GM21423 (cell line): ENCODE measurements at regions not wholly inside any gene's neighbourhood (a gene's known extent, or its start where the extent isn't known, plus 50 kb on each side); places are given as distances from the start of the nearest gene placed in this dataset.
A peak's percentile ranks its signal among the peaks of the same experiment; 100 is the strongest.
"Not testable (repeated sequence)": the region's sequence is repeated elsewhere in the genome, so short reads cannot be mapped to it uniquely, and the experiment has no call there.

Experiments
- ATAC-seq: cut with Tn5 transposase; IDR thresholded peaks from one replicate; pipeline ENCODE4 v1.9.1; 2021; ENCODE audit warnings: mild to moderate bottlenecking, moderate library complexity; ENCODE audit not compliant: unreplicated experiment

DNA sequence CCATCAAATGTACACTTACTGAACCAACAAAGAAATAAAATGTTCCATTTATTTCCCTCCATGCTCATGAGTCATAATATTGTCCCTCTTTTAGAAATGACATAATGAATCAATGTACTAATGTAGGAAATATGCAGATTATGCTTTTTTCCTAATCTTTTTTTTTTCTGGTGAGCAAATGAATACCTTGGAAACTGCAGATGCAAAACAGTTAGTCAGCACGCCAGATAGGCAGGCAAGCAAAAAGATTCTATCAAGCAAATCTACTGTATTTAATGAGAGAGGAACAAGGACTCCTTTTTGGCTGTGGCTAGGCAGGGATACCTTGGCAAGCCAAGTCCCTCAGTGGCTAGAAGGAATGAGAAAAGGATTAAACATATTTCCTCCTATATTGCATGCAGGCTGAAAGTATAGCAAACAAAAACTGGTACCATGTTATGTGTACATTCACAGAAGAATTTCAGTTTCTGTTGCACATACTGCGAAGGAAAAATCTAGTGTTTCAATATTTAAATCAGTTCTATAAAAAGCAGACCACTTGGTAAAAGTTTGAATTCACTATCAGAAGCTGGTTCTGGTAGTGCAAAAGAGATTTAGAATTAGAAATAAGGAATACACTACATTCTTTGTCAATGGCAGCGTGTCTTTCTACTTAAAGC, 605.4 kb downstream of the TLE1 start:
- no peak for ATAC-seq

DNA sequence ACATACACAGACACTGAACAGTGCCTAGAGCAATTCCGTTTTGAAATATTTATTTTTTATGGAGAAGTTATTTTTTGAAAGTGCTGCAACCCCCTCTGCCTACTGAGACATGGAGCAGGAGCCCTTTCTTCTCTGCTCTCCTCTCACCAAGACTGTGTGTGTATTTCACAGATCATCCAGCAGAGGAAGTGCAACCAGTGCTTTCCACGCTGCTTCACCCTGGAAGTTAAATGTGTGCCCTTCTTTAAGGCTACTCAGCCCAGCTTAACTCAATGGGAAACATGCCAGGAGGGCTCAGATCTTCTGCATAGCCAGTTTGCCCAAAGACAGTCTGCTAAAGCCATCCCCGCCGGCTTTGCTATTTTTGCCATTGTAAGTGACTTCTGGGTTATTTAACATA, 606.3 kb downstream of the TLE1 start:
- no peak for ATAC-seq

DNA sequence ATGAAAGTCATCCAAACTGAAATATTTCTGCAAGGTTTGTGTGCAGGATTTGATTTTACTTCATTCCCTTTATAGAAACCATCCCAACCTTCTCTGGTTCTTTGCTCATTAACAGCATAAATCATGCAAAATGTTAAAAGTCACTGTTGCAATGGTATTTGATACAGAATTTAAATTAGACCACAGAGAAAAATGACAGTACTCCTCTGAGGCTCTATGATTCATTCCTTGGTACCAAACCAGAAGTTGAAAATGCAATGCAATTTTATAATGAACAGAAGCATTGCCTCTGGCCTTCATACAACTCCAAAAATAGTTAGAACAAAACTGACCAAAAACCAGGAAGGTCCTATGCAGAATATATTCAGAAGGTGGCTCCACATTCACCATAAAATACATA, 607.1 kb downstream of the TLE1 start:
- no peak for ATAC-seq

DNA sequence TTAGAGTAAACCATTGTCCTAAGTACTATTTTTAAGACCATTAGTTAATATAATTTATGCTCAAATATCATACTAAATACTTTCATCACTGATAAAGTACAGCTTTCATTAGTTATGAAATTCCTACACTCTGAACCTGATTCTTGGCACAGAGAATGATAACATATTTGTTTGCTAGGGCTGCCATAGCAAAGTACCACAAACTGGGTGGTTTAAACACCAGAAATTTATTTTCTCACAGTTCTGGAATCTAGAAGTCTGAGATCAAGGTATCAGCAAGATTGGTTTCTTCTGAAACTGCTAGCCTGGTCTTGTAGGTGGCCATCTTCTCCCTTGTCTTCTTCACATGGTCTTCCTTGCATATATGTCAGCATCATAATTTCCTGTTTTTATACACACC, 608.4 kb downstream of the TLE1 start:
- no peak for ATAC-seq

DNA sequence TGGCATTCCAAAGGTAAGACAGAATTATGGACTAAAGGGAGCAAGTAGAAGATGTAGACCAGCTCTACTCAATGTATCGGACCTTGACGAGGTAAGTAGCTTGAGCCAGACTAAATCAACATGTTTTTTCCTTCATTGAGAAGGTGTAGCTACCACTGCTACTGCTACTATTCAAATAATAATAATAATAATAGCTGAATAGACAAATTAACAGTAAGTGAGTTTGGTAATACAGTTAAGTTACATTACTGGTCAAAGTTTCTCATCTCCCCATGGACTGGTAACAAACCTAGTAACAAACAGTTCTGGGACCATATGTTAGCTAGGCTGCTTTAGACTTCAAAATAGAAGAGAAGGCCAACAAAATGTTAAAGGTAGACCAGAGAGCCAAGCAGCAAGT, 609.2 kb downstream of the TLE1 start:
- no peak for ATAC-seq

DNA sequence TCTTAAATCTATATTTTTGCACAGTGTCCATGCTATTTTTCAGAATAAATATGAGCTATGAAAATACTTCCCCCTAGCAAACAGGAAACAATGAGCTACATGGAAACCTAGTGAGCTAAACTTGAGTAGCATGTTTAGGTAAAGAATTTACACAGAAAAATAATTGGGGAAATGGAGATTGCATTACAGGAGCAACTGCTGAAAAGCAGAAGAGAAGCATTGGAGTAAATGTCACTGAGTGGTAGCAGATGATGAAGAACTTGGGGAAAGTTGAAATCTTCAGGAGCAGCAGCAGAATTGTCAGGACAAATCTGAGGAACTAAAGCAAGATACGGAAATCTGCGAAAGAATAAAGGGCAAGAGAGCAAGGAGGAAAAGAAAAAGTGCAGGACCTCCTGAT, 610.3 kb downstream of the TLE1 start:
- ATAC-seq, result no peak

DNA sequence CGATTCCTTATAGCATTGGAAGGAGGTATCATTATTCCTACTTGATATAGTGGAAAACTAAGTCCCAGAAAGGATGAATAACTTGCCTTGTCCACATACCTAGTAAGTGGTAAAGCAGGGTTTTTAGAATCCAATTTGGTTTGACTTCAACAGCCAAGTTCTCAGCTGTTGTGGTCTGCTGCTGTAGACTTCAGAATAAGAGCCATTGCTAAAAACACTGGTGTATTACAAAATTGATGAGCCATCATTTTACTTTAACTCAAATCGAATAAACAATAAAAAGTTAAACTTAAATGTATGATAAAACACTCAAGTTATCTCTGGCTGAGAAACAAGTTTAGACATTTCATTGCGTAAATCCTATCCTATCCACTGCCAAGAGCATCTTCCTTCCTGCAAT, 610.8 kb downstream of the TLE1 start:
- no peak for ATAC-seq

DNA sequence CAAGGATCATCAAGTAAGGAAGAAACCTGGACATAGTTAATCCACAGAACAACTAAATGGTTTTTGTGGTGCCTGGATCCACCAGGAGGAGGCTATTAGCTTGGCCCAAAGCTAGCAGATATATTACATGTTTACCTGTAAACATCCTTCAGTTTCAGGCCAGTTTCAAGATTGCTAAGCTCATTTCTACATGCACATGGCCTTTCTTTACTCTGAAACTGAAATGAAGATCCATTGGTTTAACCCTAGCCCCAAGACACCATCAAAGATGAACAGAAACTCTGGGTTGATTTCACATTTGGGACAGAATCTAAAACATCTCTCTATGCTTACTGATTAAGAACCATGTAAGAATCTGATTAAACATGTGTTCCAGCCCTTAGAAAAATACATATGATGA, 611.8 kb downstream of the TLE1 start:
- peak; percentile 77 for ATAC-seq

DNA sequence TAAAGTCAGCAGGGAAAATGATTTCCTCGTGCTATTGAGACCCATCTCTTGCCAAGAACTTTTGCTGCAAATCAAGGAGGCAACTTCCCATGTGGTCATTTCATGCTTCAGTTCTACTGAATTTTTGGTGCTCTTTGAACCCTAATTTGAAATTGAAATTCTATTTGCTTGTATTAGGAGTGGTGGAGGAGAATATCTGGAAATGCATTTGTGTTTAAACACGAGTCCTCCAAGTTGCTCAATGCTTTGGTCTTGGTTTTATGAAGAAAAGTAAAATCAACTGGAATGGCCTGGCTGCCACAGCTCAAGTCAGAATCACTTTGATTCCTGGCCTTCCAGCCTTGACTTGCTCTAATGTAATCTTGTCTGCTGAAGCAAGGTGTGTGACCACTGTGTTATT, 613.2 kb downstream of the TLE1 start:
- ATAC-seq, result no peak

DNA sequence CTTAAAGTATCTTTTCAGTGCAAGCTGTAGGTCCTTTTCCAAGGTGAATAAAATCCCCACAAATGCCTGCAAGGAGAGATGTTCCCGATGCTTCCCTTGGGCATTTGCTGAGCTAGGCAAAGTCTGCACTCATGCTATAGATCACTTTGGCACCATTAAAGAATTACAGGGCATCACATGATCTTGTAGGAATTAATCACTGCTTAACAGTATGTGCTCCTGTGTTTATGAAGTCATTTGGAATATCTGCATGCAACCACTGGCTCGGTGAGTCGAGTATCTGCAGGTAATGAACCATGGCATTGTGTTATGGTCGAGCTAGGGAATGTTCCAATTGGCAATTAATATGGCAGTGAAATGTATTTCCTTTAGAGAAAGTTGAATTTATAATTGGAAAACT, 615.1 kb downstream of the TLE1 start:
- ATAC-seq, result no peak

DNA sequence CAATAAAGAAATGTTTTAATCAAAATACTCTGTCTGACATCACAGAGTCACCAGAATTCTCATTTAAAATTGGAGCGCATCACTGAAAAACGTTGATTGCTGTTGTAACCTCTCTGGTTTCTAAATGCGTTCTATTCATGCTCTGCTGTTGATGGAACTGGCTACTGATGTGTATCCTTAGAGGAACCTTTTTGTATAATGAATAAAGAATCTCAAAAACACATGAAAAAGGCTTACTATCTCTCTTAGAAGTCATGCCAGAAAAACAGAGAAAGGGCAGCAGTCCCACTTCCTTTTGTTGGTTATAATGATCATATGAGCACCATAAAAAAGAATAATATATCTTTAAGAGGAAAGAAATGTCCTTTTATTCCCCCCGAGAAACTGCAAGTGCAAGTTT, 615.5 kb downstream of the TLE1 start:
- ATAC-seq, result no peak

DNA sequence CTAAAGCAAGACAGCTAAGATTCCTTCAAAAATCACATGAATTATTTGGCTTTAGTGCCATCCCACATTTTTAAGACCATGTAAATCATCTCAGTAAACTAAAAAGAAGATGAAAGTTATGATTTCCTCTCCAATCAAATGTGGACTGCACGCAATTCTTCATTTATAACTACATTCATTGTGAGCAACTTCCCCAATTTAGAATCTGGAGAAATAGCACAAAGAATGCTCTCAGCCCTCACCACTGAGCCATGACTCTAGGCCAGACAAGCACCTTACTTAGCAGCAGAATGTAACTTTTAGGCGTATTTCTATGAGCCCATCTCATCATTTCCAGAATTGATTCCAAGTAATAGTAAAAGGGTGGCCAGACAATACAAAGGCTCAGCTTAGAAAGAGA, 616.6 kb downstream of the TLE1 start:
- no peak for ATAC-seq

DNA sequence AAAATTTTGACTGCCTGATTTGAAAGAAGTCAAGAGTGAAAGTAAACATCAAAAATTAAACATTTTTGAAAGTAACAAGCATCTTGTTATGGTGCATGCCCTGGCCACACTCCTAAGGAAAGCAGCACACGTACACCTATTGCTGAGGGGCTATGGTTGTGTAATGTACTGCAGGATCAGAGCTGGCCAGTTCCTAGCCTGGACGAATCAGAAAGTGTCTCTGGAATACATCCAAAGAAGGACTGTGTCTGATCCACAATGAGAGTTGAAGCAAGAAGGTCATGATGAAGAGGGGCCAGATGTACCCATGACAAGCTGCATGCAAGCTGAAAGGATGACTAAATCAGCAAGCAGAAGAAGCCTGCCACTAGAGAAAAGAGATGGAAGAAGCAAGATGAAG, 618.2 kb downstream of the TLE1 start:
- ATAC-seq, result no peak

DNA sequence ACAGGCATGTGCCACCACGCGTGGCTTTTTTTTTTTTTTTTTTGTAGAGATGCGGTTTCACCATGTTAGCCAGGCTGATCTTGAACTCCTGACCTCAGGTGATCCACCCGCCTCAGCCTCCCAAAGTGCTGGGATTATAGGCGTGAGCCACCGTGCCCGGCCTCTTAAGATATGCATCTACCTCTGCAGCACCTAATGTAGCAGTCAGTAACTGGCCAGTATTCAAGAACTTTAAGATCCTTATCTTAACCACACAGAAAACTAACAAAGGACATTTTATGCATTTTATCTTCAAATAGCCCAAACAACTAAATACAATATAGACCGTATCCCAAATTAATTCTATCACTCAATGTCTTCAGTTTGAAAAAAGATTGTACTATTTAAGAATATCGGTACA, 618.7 kb downstream of the TLE1 start:
- no peak for ATAC-seq

DNA sequence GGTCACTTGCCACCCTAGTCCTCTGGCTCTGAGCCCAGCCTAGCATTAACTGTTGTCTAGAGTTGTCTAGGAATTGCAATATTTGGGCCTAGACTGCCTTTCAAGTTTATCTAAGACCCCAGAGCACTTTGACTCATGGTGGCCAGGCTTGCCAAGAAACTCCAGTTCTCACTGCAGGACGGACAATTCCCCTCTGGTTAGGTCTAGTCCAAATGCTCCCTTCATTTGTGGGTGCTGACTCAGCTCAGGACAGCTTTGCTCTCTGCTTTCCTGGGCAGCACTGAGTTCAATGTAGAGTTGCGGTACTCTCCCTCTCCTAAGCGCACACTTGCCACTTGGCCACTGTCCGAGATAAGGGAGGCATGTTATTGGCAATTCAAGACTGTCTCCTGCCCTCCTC, 619.4 kb downstream of the TLE1 start:
- no peak for ATAC-seq

DNA sequence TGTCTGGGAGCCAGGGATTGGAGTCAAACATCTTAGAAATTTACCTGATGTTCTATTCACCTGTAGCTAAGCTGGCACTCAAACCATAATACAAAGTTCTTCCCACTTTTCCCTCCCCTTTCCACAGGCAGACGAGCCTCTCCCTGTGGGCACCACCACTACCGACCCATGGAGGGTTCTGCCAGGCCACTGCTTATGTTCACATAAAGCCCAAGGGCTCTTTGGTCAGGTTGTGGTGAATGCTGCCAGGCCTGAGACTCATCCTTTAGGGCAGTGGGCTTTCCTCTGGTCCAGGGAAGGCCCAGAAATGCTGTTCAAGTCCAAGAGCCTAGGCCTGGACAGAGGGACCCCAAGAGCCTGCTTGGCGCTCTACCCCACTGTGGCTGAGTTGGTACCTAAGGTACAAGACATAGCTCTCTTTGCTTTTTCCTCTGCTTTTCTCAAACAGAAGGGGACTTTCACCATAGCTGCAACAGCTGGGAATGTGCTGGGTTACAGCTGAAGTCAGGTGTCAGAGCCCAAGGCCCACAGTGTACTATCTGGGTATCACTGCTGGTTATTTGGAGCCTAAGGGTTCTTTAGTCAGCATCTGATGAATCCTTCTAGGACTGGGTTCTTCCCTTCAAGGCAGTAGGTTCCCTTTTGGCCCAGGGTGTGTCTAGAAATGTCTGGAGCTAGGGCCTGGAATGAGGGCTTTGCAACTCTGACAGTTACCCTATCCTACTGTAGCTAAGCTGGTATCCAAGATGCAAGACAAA, 620.1 kb downstream of the TLE1 start:
- ATAC-seq, result no peak

DNA sequence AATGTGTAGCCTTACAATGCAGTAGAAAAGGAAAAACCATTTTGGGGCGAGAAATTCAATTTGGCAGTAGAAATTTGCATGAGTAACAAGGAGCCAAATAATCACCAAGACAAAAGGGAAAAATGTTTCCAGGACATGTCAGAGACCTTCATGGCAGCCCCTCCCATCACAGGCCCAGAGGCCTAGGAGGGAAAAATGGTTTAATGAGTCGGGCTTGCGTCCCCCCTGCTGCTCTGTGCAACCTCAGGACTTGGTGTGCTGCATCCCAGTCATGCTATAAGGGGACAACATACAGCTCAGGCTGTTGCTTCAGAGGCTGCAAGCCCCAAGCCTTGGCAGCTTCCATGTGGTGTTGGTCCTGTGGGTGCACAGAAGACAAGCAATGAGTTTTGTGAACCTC, 626.4 kb downstream of the TLE1 start:
- not testable (repeated sequence) for ATAC-seq

DNA sequence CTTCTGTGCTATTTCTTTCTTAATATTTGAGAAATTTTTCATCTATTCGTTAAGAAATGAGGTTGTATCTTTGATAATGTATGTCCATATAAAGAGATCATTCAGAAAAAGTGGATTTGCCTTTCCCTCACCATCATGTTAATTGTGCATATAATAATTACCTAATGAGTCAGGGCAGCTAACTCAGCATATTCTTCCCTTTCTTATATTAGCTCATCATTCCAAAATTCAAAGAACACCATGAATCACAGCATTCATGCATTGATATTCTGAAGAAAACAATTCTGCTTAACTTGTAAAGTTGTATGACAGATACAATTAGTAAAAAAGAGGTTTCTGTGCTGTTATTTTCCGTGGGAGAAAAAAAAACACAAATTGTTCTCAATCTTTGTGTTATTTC, 630.6 kb downstream of the TLE1 start:
- ATAC-seq, result no peak

DNA sequence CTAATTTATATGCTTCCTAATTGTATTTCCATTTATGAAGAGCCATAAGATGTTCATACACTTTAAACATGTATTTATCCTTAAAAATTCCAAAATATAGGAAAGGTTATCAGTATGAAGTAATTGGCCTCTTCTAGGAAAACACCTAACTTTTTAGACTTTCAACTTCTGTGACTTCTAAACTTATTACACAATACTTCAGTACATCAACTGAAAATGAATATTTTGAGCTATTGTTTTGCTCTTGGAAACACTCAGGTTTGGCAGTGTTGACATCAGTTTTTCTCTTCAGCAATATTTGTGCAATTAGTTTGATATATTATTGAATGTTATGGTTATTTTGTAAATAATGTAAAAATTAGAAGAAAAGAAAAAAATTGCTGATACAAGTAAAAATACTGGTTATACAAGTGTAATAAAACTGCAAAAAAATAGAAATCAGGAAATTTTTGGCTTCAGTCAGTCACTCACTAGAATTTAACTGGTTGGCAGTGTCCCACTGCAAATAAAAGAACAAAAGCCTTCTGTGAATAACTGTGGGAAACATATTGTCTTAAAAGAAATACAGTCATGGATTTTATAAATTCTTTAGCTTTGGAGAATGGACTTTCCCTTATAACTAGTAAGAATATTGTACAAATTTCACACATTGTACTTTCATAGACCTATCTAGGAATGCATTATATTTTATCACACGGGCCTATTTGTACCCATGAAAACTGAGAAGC, 635.9 kb downstream of the TLE1 start:
- no peak for ATAC-seq

DNA sequence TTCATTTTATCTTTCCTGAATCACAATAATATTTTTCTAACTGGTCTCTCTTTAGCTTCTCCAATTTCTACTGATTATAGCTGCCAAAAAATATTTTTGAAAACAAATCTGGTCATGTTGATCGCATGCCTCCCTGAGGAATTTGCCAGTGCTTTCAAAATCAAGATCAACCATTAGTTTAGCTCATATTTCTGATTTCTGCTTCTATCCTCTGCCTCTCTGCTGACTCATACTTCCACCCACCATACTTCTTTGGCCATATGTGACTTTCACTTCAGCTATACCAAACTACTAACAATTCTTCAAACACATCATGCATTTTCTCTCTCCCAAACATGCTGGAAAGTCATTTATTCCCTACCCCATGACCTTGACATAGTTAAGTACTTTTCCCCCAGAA, 636.5 kb downstream of the TLE1 start:
- no peak for ATAC-seq

DNA sequence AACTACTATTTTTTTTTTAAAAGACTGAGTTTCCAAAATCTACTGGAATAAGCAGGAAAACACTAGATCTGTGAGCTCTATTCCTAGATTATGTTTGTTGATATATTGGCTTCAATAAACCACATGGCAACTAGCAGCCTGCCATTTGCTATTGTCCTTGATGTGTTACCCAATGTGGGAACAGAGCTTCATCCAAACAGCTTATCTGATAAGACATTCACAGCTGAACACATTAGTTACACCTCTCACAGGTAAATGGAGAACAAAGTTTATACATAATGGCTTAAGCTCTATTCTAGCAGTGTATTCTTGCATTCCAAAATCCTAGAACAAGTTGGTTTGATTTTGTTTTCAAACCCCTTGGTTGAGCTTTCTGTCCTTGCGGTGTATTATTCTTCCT, 642.1 kb downstream of the TLE1 start:
- no peak for ATAC-seq

DNA sequence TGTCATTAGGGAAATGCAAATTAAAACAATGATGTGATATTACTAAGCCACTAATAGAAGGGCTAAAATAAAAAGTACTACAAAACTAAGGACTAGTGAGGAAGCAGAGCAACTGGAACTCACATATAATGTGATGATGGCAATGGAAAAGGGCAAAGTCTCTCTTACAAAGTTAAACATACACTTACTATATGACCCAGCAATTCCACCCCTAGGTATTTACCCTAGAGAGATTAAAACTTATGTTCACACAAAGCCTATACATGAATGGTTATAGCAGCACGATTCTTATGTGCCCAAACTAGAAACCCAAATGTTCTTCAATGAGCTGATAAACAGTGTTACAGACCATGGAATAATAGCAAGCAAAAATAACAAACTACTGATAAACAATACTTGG, 643.7 kb downstream of the TLE1 start:
- no peak for ATAC-seq
